IPS-18a (cell line): ENCODE measurements at regions not wholly inside any gene's neighbourhood (a gene's known extent, or its start where the extent isn't known, plus 50 kb on each side); places are given as distances from the start of the nearest gene placed in this dataset.

Experiments used
- H3K27ac ChIP-seq: one replicate; pipeline ENCODE4 v1.5.1; 2013; ENCODE audit warnings: low read length
- H3K27me3 ChIP-seq: one replicate; pipeline ENCODE4 v1.6.1; 2013; ENCODE audit warnings: mild to moderate bottlenecking, low read length; ENCODE audit not compliant: control insufficient read depth, insufficient read depth
- H3K36me3 ChIP-seq: one replicate; pipeline ENCODE4 v1.6.1; 2013; ENCODE audit warnings: low read depth, low read length; ENCODE audit not compliant: control insufficient read depth
- H3K4me1 ChIP-seq: one replicate; pipeline ENCODE4 v1.6.1; 2013; ENCODE audit warnings: low read depth, low read length; ENCODE audit not compliant: control insufficient read depth
- H3K4me3 ChIP-seq: one replicate; pipeline ENCODE4 v1.5.1; 2013; ENCODE audit warnings: low read length
- H3K9ac ChIP-seq: one replicate; pipeline ENCODE4 v1.6.1; 2013; ENCODE audit warnings: mild to moderate bottlenecking, low read length, moderate library complexity
- H3K9me3 ChIP-seq: one replicate; pipeline ENCODE4 v1.6.1; 2013; ENCODE audit warnings: low read depth, low read length; ENCODE audit not compliant: control insufficient read depth

DNA sequence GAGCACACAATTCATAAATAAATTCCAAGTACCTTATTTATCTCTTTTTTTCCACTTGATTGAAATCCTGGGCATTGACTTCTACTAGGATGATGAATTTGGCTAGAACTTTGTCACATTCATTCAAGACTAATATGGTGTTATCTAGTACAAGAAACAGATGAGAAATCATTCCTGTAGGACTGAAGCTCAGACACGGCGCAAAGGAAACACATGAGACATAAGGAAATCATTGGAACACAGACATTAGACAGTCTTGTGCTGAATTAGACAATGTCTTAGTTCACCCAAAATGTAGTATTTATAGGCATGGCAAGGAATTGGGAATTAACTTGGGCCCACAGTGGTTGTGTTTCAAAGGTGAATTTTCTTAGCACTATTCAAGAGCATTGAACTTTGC is 305.7 kb downstream of the SETD4 start:
- H3K4me1 ChIP-seq = peaks cover 10% of the 10 kb centered on the region
- H3K27me3 ChIP-seq = no peaks in the 10 kb centered on the region
- no peak overlapping the region for H3K4me3 ChIP-seq
- no peak overlapping the region for H3K9ac ChIP-seq
- H3K9me3 ChIP-seq = no peaks in the 10 kb centered on the region
- no peaks in the 10 kb centered on the region for H3K36me3 ChIP-seq
- no peak overlapping the region for H3K27ac ChIP-seq

- Histone ChIP-seq H3K4me3 (no peak overlapping the region), H3K36me3 (no peaks in the 10 kb centered on the region)
These were observed 307.0 kb downstream of the SETD4 start for GRCh38 chr21:35753308-35753707.

DNA sequence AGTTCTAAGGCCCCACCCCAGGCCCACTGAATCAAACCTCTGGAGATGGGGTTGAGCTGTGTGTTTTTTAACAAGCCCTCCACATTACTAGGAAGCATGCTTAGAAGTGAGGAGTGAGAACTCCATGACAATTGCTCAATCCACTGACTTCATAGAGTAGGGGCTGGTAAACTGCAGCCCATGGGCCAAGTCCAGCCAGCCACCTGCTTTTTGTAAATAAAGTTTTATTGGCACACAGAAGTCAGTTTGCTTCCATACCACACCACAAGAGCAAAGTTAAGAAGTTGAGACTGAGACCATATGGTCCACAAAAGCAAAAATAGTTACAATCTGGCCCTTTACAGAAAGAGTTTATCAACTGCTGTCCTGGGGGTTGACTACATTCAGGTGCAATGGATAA is 309.2 kb downstream of the SETD4 start:
- Histone ChIP-seq H3K36me3 (no peaks in the 10 kb centered on the region), H3K27me3 (no peaks in the 10 kb centered on the region), H3K4me1 (peaks cover 10% of the 10 kb centered on the region), H3K4me3 (no peak overlapping the region), H3K27ac (no peak overlapping the region), H3K9ac (no peak overlapping the region), H3K9me3 (no peaks in the 10 kb centered on the region)

More at GRCh38 chr21:35753308-35753707, 307.0 kb downstream of the SETD4 start:
- H3K4me1 ChIP-seq = peaks cover 10% of the 10 kb centered on the region
- H3K27ac ChIP-seq = no peak overlapping the region
- no peak overlapping the region for H3K9ac ChIP-seq
- no peaks in the 10 kb centered on the region for H3K9me3 ChIP-seq
- H3K27me3 ChIP-seq = no peaks in the 10 kb centered on the region

- H3K4me3 ChIP-seq = no peak overlapping the region
- H3K9ac ChIP-seq = no peak overlapping the region
- H3K27me3 ChIP-seq = no peaks in the 10 kb centered on the region
- no peaks in the 10 kb centered on the region for H3K9me3 ChIP-seq
- H3K4me1 ChIP-seq = peaks cover 10% of the 10 kb centered on the region
- no peak overlapping the region for H3K27ac ChIP-seq
- no peaks in the 10 kb centered on the region for H3K36me3 ChIP-seq
These were observed 310.4 kb downstream of the SETD4 start for GRCh38 chr21:35749904-35750303.

DNA sequence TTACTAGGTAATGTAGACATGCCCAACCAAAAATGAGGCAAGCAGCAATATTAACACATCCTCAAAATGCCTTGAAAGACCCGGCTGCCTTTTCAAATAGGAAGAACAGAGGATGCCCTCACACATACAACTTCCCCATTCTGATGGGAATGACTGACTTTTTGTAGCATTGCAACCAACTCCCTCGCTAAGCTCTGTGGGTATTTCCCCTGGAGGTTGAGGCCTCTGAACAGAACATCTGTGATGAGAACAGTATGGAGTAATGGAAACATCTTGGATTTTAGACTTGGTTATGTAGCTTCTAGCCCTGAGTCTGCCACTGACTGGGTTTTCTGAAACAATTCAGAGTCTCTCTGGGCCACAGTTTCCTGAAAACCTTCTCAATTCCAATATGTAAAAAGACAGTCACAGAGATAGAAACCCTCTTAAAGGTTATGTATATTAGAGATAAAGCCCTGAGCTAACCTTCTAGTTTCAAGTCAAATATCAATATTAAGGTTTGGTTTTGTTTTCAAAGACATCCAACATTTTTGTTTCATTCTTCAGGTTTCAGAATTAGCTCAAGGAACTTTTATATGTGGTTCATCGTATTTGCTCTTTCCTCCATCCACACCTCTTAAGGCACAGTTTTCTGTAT is 311.5 kb downstream of the SETD4 start:
- H3K9ac ChIP-seq = no peak overlapping the region
- no peaks in the 10 kb centered on the region for H3K36me3 ChIP-seq
- no peaks in the 10 kb centered on the region for H3K27me3 ChIP-seq
- H3K27ac ChIP-seq = no peak overlapping the region
- peaks cover 10% of the 10 kb centered on the region for H3K4me1 ChIP-seq
- no peaks in the 10 kb centered on the region for H3K9me3 ChIP-seq
- H3K4me3 ChIP-seq = no peak overlapping the region

DNA sequence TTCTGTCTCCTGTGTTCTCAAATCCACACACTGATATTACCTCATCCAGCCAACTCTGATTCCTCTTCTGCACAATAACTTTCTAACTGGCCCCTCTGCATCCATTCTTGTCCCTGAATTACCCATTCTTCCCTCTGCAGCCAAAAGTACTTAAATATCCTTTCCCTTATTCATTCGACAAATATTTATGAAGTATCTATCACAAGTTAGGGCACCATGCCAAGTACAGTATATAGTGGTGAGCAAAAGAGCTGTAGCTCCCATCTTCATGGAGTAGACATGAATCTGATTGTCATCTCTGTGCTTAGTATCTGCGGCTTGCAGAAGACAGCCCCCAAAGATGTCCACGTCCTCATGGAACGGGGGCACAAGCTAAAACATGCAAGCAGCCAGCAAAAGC is 316.8 kb downstream of the SETD4 start:
- H3K4me1 ChIP-seq = no peaks in the 10 kb centered on the region

DNA sequence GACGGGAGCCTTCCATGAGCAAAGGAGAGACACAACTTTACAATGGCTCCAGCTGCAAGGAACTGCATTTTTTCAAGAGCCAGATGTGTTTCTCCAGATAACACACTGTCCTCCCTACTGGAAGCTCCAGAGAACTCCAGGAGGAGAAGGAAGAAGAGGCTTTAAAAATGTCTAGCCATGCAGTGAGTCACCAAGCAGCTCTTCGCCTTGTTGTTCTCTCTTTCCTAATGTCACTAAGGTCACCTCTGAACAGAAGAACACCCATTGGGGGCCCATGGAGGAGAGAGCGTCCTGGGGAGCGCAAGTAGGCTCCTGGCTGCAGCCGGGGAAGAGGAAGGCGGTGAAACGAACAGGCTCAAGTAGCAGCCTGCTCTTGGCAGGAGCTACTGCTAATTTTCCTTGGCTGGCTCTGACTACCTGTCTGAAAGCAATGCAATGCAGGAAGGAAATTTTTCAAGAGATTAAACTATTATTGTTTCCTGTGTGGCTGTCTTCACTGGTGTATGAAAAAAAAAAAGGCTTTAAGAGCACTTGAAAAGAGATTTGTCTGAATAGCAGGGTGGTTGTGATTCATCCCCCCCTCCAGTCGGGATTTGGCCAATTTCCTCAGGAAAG is 321.9 kb downstream of the SETD4 start:
- Histone ChIP-seq H3K9me3 (no peaks in the 10 kb centered on the region), H3K36me3 (no peaks in the 10 kb centered on the region), H3K4me3 (no peak overlapping the region), H3K27me3 (no peaks in the 10 kb centered on the region), H3K27ac (no peak overlapping the region), H3K4me1 (no peaks in the 10 kb centered on the region), H3K9ac (no peak overlapping the region)

More for the DNA sequence above, 316.8 kb downstream of the SETD4 start:
- no peaks in the 10 kb centered on the region for H3K36me3 ChIP-seq
- H3K27ac ChIP-seq = no peak overlapping the region
- no peak overlapping the region for H3K9ac ChIP-seq
- H3K4me3 ChIP-seq = no peak overlapping the region
- H3K9me3 ChIP-seq = no peaks in the 10 kb centered on the region
- no peaks in the 10 kb centered on the region for H3K27me3 ChIP-seq

DNA sequence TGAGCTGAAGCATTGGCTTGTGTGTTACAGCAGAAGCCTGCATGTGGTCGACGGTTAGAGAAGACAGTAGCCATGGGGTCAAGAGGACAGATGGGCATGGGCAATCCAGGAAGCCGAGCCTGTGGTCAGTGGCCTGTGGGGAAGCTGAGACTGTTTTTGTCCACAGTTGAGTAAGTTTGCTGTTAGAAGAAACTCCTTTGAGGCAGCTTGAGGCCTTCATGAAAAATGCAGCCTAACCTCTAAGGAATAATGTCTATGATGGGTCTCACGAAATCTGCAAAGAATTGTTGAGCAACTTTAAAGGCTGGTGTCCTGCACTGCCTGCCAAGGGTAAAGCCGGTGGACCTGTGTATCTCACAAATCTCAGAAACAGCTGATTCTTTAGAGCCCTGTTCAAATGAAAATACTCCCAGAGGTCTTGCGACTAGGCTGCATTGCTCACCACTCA is 322.4 kb downstream of the SETD4 start:
- no peak overlapping the region for H3K4me3 ChIP-seq
- no peaks in the 10 kb centered on the region for H3K36me3 ChIP-seq
- H3K9ac ChIP-seq = no peak overlapping the region
- no peaks in the 10 kb centered on the region for H3K9me3 ChIP-seq
- no peaks in the 10 kb centered on the region for H3K4me1 ChIP-seq
- no peaks in the 10 kb centered on the region for H3K27me3 ChIP-seq
- H3K27ac ChIP-seq = no peak overlapping the region

- Histone ChIP-seq H3K9me3 (no peaks in the 10 kb centered on the region), H3K27me3 (no peaks in the 10 kb centered on the region), H3K4me1 (no peaks in the 10 kb centered on the region), H3K36me3 (no peaks in the 10 kb centered on the region), H3K9ac (no peak overlapping the region), H3K27ac (no peak overlapping the region), H3K4me3 (no peak overlapping the region)
These were observed 322.9 kb downstream of the SETD4 start for GRCh38 chr21:35737449-35737848.

GRCh38 chr21:35732788-35733187 is 327.5 kb downstream of the SETD4 start:
- Histone ChIP-seq H3K36me3 (no peaks in the 10 kb centered on the region), H3K9me3 (no peaks in the 10 kb centered on the region), H3K27ac (no peak overlapping the region), H3K4me1 (no peaks in the 10 kb centered on the region), H3K9ac (no peak overlapping the region), H3K27me3 (no peaks in the 10 kb centered on the region), H3K4me3 (no peak overlapping the region)

GRCh38 chr21:35730325-35730724 is 330.0 kb downstream of the SETD4 start:
- peaks cover under 1% of the 10 kb centered on the region for H3K9me3 ChIP-seq
- no peaks in the 10 kb centered on the region for H3K4me1 ChIP-seq
- no peak overlapping the region for H3K4me3 ChIP-seq
- no peak overlapping the region for H3K27ac ChIP-seq
- no peak overlapping the region for H3K9ac ChIP-seq
- H3K27me3 ChIP-seq = no peaks in the 10 kb centered on the region
- H3K36me3 ChIP-seq = no peaks in the 10 kb centered on the region

GRCh38 chr21:35727830-35728229 is 332.5 kb downstream of the SETD4 start:
- H3K9ac ChIP-seq = no peak overlapping the region
- peaks cover 3% of the 10 kb centered on the region for H3K9me3 ChIP-seq
- no peaks in the 10 kb centered on the region for H3K36me3 ChIP-seq
- no peaks in the 10 kb centered on the region for H3K27me3 ChIP-seq
- no peak overlapping the region for H3K4me3 ChIP-seq
- H3K27ac ChIP-seq = no peak overlapping the region
- H3K4me1 ChIP-seq = no peaks in the 10 kb centered on the region
